NCI-H2227 (cell line): ENCODE measurements at regions not wholly inside any gene's neighbourhood (a gene's known extent, or its start where the extent isn't known, plus 50 kb on each side); places are given as distances from the start of the nearest gene placed in this dataset.
"Not testable (repeated sequence)": the region's sequence is repeated elsewhere in the genome, so short reads cannot be mapped to it uniquely, and the experiment has no call there.

Source experiments
- DNase-seq: peaks from one replicate; lab custom pipeline; 2025; ENCODE audit not compliant: unreplicated experiment; lab: John Stamatoyannopoulos, UW

DNA sequence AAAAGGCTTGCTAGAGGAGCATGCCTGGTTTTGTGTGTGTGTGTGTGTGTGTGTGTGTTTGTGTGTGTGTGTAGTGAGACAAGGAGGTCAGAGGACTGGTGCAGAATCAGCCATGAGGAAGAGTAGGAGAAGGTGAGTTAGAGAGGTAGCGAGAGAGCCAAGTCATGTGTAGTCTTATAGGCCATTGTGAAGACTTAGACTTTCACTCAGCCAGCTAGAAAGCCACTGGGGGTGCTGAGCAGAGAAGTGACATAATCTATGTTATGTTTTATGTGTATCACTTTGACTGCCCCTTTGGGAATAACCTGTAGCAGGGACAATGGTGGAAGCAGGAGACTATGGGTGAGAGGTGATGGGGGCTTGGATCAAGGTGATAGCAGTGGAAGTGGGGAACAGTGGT is 180.5 kb upstream of the CLINT1 start:
- no peak for DNase-seq

DNA sequence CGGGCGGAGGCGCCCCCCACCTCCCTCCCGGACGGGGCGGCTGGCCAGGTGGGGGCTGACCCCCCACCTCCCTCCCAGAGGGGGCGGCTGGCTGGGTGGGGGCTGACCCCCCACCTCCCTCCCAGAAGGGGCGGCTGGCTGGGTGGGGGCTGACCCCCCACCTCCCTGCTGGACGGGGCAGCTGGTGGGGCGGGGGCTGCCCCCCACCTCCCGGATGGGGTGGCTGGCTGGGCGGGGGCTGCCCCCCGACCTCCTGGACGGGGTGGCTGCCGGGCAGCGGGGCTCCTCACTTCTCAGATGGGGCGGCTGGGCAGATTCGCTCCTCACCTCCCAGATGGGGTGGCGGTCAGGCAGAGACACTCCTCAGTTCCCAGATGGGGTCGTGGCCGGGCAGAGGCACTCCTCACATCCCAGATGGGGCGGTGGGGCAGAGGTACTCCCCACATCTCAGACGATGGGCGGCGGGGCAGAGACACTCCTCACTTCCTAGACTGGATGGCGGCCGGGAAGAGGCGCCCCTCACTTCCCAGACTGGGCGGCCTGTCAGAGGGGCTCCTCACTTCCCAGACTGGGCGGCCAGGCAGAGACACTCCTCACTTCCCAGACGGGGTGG is 178.1 kb upstream of the CLINT1 start:
- DNase-seq = not testable (repeated sequence)

DNA sequence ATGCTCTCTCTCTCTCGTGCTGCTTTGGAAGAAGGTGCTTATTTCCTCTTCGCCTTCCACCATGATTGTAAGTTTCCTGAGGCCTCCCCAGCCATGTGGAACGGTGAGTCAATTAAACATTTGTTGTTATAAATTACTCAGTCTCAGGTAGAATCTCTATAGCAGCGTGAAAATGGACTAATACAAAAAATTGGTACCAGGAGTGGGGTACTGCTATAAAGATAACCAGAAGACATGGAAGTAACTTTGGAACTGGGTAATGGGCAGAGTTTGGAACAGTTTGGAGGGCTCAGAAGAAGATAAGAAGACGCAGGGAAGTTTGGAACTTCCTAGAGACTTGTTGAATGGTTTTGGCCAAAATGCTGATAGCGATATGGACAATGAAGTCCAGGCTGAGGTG is 175.6 kb upstream of the CLINT1 start:
- DNase-seq = not testable (repeated sequence)

DNA sequence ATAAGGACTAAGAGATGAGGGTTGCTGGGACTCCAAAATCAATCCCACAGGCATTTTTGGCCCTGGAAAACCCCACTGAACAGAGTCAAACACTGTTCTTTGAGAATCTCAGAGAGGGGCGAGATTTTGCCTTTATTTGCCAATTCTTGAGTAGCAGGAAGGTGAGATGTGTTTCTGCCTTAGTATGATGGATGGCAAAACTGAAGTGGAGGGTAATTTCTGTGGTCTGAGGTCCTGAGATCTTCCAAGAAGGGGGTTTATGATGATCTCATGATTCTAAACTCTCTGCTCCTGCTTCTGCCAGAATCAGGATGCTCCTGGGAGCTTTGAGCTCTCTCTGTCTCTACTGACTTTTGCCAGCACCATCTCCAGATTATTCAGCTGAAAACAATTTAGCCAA is 174.8 kb upstream of the CLINT1 start:
- no peak for DNase-seq

DNA sequence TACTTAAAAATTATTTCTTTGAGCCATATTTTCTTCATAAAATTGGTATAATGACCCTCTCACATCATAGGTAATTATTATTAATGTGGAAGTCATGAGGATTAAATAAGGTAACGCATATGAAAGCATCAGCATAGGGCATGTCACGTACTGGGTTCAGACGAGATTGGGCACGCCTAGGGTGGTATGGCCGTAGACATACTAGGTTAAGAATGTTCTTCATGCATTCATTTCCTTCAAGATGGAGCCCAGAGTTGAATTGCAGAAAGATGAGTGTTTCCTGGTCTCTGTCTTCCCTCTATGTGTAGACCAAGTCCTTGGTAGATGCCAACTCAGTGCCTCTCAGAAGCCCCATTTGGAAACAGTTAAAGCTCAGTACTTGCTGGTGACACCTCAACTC is 174.1 kb upstream of the CLINT1 start:
- no peak for DNase-seq

DNA sequence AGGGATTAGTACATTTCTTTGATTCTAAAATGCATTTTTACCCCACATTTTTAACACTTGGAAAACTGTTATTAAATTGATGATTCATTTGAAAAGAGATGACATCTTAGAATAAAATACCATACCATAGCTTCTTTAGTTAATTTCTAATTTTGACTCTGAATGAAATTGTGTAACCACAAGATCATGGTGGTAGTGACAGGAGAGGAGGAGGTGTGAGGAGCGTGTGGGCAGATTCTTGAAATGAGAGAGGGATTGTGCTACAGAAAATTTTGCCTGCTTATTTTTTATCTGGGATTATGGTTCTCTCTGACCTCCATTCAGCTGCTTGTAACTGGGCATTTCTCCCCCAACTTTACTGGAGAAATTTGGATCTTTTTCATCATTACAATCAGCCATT is 173.3 kb upstream of the CLINT1 start:
- no peak for DNase-seq

DNA sequence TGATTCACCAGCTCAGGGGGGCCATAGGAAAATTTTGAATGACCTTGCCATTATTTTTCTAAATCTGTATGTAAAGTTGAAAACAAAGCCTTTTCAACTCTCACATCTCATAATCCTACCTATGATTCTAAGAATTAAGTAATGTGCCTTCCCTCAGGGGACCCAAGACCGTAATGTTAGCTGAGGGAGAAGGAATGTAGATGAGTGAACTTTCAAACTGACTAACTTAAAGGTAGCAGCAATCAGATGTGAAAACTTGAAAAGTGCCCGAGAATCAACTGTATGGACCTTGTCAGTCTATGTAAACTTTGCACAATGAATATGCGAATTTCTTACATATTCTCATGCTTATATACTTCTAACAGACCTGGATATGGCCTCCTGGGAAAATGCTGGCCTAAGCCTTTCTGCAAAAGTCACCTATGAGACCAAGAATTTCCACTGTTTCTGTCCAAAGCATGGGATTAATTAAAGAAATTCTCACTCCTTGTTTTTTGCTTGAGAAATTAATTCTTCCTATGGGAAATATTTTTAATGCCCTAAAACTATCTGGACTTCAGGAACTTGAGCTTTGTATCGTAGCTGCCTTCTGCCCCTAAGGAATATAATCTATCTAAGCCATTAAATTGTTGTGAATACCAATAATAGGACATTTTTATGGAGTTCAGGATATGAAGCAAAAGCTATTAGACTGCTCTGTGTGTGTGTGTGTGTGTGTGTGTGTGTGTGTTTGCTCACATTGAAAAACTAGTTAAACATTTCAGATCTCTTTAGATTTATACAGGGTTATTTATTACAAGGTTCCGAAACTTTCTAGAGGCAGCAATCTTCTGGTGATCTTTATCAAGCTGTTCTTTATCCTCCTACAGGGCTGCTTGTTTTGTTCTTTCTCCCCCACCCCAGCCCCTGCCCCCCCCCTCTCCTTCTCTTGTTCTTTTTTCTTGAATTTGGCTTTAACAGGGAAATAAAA is 169.1 kb upstream of the CLINT1 start:
- no peak for DNase-seq

DNA sequence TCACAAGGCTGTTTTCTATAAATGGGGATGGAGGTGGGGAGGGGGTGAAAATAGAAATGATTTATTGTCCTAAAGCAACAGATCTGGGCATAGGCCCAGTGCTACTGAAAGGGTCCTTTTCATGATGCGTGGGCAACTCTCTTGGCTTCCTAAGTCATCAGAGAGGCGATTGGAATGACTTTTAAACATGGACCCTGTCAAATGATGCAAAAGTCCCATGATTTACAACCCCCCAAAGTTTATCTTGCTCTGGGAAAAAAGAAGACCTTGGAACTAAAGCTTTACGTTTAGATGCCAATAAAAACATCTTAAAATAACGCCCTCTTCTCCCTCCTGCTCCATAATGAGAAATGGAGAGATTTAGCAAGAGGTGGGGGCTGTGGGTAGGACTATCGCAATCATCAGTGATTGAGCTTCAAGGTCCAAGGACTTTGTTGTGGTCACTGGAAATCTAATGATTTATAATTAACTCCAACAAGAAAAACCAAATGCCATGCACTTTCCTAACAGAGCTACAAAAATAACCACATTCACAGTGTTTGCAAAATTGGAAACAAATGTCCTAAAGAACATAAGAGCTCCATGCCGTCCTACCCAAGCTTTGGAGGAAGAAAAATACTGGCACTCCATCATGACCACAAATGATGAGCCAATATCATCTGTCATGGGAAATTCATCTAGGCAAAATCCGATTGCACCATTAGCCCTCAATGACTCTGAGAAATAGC is 167.5 kb upstream of the CLINT1 start:
- DNase-seq = no peak

DNA sequence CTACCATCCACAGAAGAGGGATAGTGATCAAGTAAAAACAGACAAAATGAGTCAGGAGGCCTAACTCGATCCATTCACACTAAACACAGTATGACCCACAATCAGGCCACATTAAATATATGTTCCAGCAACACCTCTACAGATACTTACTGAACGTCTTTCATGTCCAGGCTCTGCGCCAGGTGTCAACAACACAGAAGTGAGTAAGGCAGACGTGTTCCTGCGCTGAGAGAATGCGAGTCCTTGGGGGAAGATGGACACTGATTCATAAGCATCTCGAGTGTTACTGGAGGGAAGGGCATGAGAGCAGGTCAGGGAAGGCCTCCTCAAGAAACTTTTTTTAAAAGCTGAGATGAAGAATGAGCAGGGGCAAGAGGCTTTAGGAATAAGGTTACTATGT is 164.3 kb upstream of the CLINT1 start:
- DNase-seq = no peak

DNA sequence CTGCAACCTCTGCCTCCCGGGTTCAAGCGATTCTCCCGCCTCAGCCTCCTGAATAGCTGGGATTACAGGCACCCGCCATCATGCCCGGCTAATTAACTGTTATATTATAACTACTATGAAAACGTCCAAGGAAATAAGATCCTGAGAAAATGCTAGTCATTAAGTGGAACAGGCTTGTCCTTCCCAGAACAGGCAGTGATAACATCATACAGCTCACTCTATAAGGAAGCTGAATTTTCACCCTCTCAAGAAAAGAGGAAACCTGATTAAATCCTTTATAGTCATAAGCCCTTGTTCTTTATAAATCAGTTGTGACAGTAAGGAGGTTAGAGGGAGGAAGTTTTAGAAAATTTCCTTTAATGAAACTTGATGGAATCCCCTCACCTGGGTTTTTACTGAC is 163.9 kb upstream of the CLINT1 start:
- no peak for DNase-seq

DNA sequence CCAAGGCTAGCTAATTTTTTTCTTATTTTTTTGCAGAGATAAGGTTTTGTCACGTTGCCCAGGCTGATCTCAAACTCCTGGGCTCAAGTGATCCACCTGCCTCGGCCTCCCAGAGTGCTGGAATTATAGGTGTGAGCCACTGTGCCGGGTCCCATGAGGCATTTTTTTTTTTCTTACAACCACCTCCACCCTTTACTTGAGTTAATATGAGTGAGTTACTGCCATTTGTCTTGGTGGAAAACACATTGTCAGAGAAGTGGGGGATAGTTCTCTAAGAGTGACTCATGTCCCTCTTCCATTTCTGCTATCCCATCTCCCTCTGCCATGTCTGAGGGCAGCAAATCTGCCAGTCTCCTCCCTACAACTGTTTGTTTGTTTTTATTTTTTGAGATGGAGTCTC is 163.4 kb upstream of the CLINT1 start:
- DNase-seq = no peak

DNA sequence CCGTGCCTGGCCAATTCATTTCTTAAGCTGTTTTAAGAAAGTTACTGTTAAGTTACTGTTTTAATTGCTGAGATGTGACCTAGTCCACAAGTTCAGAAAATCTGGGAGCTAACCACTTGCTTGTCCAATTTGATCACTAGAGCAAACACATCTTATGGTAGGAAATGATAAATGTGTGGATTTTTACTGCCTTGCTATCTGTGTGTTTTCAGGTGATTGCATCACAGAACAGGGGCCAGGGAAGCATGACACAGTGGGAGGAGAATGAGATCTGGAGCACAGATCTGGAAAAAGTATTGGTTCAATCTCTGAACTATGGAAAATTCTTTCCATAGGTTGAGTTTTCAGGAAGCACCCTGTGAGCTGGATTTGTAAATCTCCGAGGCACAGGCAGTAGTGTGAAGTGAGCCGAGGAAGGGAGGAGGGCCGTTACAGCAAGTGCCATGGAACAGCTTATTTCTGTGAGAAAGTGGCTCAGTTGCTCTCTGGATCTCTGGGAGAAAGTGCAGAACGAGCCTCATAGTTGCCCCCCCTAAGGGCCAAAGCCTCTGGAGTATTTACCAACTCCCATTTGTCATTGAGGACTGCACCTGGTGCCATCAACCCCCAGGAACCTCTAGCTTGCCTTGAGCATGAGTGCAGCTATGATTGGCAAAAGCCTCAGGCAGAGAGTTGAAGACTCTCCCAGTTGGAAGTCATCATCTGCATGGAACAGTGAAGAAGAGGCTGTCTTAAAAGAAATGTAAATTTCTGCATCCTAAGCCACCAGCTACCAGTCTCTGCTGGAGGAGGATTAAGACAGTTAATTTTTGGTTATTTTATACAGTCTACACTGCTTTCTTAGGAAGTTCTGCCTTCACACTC is 161.8 kb upstream of the CLINT1 start:
- no peak for DNase-seq

DNA sequence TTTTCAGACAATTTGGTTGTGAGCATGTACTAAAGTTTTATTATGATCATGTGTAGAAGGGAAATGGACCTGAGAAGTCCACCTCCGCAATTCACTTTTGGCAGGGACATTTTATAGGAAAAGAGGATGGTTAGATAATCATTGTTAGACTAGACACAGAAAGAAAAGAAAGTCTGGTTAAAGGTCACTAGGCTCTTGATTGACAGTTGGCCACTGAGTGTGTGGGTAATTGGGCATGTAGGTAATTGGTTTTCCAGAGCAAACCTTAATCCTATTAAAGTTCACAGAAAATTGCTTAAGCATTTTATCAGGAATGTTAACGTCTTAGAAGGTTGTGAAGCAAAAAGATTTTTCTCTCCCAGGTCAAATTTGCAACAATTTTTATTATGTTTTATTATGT is 158.5 kb upstream of the CLINT1 start:
- peak; percentile 49 for DNase-seq

DNA sequence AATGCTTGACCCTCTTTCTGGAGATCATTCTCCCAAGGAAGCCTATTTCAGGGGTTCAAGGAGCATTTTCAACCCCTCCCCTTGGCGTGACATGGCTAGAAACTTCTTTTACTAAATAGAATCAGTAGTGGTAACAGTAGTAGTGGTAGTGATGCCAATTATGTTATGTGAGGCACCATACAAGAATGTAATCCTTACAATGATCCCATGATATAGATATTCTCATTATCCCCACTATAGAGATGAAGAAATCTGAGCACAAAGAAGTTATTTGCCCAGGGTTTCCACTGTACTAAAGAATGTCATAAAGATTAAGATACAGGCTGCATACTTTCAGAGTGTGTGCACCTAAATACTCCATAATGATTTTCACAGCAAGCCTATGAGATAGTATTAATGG is 155.4 kb upstream of the CLINT1 start:
- DNase-seq = no peak

DNA sequence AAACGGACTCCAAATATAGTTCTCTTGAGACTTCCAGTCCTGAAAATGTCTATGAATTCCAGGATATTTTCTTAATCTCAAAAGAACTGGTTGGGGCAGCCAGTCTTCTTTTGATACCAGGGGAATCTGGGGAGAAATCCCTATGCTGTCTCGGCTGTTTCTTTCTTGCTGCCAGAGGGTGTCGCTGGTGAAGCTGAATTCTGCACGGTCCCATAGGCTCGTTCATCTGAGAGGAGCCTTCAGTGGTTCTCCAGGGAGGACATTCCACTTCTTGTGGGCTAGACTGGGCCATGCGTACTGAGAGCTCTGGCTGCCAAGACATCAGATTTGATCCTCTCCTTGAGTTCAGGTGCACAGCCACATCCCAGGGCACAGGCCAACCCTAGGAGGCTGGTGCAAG is 155.0 kb upstream of the CLINT1 start:
- DNase-seq = no peak

DNA sequence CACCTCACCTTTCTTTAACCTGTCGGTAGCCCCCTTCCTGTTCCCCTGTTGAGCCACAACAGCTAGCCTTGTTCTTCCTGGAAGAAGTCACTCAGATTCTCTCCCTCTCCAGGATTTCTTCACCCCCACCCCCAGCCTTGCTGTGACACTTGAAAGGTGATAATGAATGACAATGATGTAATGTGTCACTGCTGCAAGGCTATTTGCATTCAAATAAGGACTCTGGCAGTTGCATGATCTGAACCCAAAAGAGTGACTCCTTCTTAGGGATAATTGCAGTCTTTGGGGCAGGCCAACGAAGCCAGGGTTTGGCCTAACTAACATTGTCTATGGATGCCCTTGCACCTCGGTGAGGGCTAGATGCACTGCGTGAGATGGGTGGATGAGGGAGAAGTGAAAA is 154.4 kb upstream of the CLINT1 start:
- DNase-seq = no peak

DNA sequence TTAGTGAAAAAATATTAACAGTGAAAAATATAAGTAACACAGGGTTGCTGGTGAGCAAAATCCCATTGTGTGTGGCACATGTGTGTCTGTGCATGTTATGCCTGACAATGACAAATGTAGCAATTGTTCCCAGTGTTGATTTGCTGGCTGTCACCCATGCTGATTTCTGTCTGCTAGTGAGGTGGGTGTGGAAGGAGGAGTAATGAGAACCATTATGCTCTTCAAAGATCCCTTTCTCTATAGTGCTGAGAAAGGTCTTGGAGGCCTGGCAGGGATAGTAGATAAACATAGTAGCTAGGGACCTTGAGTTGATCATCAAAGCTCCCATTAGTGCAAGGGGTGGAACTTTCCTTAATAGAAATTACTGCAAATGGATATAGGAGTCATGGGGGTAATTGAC is 152.5 kb upstream of the CLINT1 start:
- DNase-seq = peak; percentile 79

DNA sequence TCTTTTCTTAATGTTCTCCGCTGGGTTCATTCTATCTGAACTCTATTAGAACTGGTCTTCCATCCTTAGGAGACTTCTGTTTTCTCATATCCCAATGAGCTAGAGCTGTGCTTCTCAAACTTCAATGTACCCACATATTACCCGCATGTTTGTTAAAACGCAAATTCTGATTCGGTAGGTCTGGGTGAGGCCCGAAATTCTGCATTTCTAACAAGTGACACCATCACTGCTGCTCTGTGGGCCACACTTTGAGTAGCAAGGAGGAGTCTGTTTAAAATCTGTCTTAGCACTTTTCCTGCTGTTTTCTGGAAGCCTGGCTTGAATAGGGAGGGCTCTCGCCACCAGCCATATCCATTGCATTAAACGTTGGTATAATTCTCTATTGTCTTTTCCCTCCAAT is 151.9 kb upstream of the CLINT1 start:
- no peak for DNase-seq

DNA sequence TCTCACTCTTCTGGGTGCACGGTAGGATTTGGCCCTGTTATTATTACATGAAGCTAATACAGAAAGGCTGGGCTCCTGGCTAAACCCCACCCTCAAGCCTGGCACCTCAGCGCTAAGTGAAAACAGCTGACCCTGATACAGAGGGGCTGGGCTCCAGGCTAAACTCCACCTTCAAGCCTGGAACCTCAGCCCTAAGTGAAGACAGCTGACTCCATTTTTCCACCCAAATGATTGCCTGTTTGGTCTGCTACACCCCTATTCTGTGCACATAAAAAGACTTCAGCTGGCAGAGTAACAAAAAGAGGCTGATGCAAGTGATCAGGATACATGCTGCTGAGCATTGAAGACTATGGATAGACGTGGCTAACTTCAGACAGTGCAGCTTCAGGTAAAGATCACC is 148.4 kb upstream of the CLINT1 start:
- no peak for DNase-seq

DNA sequence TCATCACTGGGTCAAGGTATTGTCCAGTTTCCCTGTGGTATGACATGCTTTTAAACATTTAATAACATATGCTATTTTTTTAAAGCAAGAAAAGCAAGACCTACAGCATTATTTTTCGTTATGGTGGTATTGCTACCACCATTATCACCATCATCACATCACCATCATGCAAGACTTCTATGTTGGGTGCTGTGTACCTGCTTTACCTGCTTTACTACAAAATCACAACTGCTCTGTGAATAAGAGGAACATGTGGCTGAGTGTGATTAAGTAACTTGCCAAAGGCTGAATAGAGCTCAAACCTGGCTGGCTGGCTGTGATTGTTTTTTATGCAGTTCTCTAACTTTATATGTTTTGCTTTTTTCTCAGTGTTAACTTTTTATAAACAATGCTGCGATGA is 140.8 kb upstream of the CLINT1 start:
- no peak for DNase-seq

DNA sequence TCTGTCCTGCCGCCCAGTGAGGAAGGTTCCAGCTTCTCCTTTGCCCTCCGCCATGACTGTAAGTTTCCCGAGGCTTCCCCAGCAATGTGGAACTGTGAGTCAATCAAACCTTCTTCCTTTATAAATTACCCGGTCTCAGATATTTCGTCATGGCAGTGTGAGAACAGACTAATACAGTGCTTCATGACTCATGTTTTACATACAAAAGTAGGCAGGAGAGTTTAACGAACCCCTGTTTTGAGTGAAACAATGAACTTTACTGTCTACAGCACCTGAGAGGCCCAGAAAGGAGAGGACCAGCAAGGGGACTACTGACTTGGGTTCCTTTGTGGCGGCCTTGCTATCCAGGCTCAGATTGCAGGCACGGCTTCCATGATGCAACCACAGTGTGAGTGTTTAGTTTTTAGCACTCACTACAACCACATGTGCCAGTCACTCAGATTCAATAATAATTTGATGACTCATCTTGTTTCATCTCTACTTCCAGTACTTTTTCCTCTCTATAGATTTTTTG is 139.1 kb upstream of the CLINT1 start:
- no peak for DNase-seq
